Heart left ventricle (tissue), 16 donors: ENCODE measurements at regions not wholly inside any gene's neighbourhood (a gene's known extent, or its start where the extent isn't known, plus 50 kb on each side); places are given as distances from the start of the nearest gene placed in this dataset.

ENCODE experiments used
- ATAC-seq, 4 donors: fragments of 200-7000 bp; cut with Tn5 transposase; one replicate each; pipeline ENCODE4 v1.9.1; 2020 to 2022; ENCODE audit warnings: moderate library complexity in 4 of 4, mild to moderate bottlenecking in 3 of 4, moderate number of reproducible peaks in 1 of 4
- DNase-seq, 5 donors: peaks; one replicate each; pipeline ENCODE4 v3.0.0-alpha.2; 2020
- H3K27ac ChIP-seq, 12 donors: fragments of 200-600 bp; sonication (generic) in 4 of 12; one replicate each; pipeline versions ENCODE4 v1.5.0 to v1.8.0; 2016 to 2022; ENCODE audit warnings: mild to moderate bottlenecking in 2 of 12
- H3K27me3 ChIP-seq, 9 donors: fragments of 200-600 bp; sonication (generic) in 2 of 9; one replicate each; pipeline versions ENCODE4 v1.5.1 to v1.8.0; 2016 to 2022; ENCODE audit warnings: mild to moderate bottlenecking in 3 of 9
- H3K36me3 ChIP-seq, 9 donors: fragments of 200-600 bp; sonication (generic) in 2 of 9; one replicate each; pipeline versions ENCODE4 v1.5.0 to v1.8.0; 2018 to 2022; ENCODE audit warnings: mild to moderate bottlenecking in 2 of 9
- H3K4me1 ChIP-seq, 12 donors: fragments of 200-600 bp; sonication (generic) in 4 of 12; one replicate each; pipeline versions ENCODE4 v1.5.0 to v1.8.0; 2016 to 2022; ENCODE audit warnings: mild to moderate bottlenecking in 3 of 12
- H3K4me3 ChIP-seq, 12 donors: fragments of 200-600 bp; sonication (generic) in 4 of 12; one replicate each; pipeline versions ENCODE4 v1.5.0 to v1.8.0; 2017 to 2022; ENCODE audit warnings: mild to moderate bottlenecking in 9 of 12, moderate library complexity in 4 of 12
- H3K9me3 ChIP-seq, 12 donors: fragments of 200-600 bp; sonication (generic) in 4 of 12; one replicate each; pipeline versions ENCODE4 v1.5.0 to v1.8.0; 2016 to 2022; ENCODE audit warnings: mild to moderate bottlenecking in 1 of 12
- CTCF ChIP-seq, 12 donors: fragments of 200-600 bp; sonication (generic) in 4 of 12; IDR thresholded peaks; one replicate each; pipeline versions ENCODE4 v1.5.0 to v1.8.0; 2018 to 2022; ENCODE audit warnings: antibody characterized with exemption in 12 of 12, mild to moderate bottlenecking in 5 of 12
- POLR2A ChIP-seq, 2 donors: fragments of 450-650 bp; IDR thresholded peaks; one replicate each; pipeline ENCODE4 v1.6.1; 2017; ENCODE audit warnings: antibody characterized with exemption in 2 of 2, mild to moderate bottlenecking in 2 of 2, moderate library complexity in 2 of 2
- WGBS, 4 donors: extraction: QIAGEN DNeasy Blood & Tissue Kit in 2 of 4; methylation state at CpG; one replicate each; pipeline versions ENCODE4 v1.1.5 to v1.1.7; 2013 to 2018; 5-methylcytosine and 5-hydroxymethylcytosine counted together
- intact Hi-C, 10 donors: fragments of 100-400 bp; cut with DNase I; formaldehyde crosslinking; loops; one replicate each; pipeline versions ENCODE4 v1.11.1 to v1.14.2; 2022
- donor health status: ischemic (EF 13 %, LVEDD 7.1; RV severe dilation, severe dysfunction).
- donor health status: healthy with polysubstance abuse.
- donor health status: DM: no; HTN: yes; CAD: no.
- donor health status: DM: no; HTN: no; CAD: no.
- donor health status: ischemic (EF 25% LVEDD 6.9; RV normal size, moderate dysfunction).
- donor health status: ischemic (EF 25% LVEDD 5.7; RV mildly dilated, moderate dysfunction).
- donor health status: healthy.
- donor health status: DM: yes; HTN: yes; CAD: no.
- donor health status: ischemic (EF 35%, LVEDD 5.7; RV mildly dilated, moderate dysfunction).
- donor health status: nonischemic (EF 11% LVEDD 7.7; RV severe dilation, severe dysfunction).
- donor health status: DM: yes; HTN: yes; CAD: no.
- donor health status: PGD.
- donor health status: ischemic (EF 29% LVEDD 5.4; RV normal size, mild dysfunction).
- donor health status: nonischemic (EF 23%, LVEDD 6.1; RV moderate dilation, normal function).

DNA sequence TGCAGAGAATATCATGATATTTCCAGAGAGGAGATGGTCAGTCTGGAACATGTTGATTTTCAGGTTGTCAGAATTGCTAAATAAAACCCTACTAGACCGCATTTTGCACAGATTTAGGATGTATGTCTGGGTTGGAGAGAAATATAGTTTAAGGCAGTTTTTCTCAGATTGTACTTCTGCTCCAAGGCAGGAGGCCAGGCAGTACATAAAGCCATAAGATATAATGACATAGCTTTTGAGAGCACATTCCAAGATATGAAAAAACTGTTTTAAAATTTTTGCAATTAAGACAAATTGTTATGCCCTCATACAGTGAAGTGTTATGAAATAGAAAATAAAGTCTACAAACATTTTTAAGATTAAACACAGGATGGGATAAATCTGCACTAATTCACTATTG is 301.8 kb upstream of the CBLB start:
- TF ChIP-seq CTCF (IDR thresholded peaks at IDR 0.05) (no peak), POLR2A (IDR thresholded peaks at IDR 0.05) (no peak)
- intact Hi-C loops: loop anchor here in 1 of 10 donors (10.0 kb wide), 1 partner anchor 54 kb away; no protein-coding TSS in a partner anchor
- H3K36me3 ChIP-seq: no peaks in the 10 kb centered on the region
- no peaks in the 10 kb centered on the region for H3K27me3 ChIP-seq
- no peaks in the 10 kb centered on the region for H3K4me1 ChIP-seq
- no peak for ATAC-seq
- no peak overlapping the region for H3K4me3 ChIP-seq
- 80 to 92% (median 88%) methylated on average over 1 of the region's 1 CpG for WGBS, 4 donors
- no peak overlapping the region for H3K27ac ChIP-seq
- H3K9me3 ChIP-seq: no peaks in the 10 kb centered on the region
- DNase-seq: no peak

- intact Hi-C loops: loop anchor here in 1 of 10 donors (10.0 kb wide), 1 partner anchor 53 kb away; no protein-coding TSS in a partner anchor
- no peak for TF ChIP-seq POLR2A (IDR thresholded peaks at IDR 0.05)
- Histone ChIP-seq H3K4me1 (peaks cover 0 to 12% (median 0%) of the 10 kb centered on the region in 12 donors), H3K9me3 (no peaks in the 10 kb centered on the region), H3K27me3 (no peaks in the 10 kb centered on the region), H3K36me3 (no peaks in the 10 kb centered on the region), H3K4me3 (no peak overlapping the region), H3K27ac (no peak overlapping the region)
- ATAC-seq (no peak), DNase-seq (no peak)
- 82 to 86% (median 85%) methylated on average over 4 of the region's 4 CpGs for WGBS, 4 donors
Measured at GRCh38 chr3:106172101-106172500, 303.3 kb upstream of the CBLB start.

- TF ChIP-seq POLR2A (IDR thresholded peaks at IDR 0.05): no peak
- no peak for TF ChIP-seq CTCF (IDR thresholded peaks at IDR 0.05)
- Histone ChIP-seq H3K27ac (no peak overlapping the region), H3K4me1 (peaks cover 0 to 17% (median 0%) of the 10 kb centered on the region in 12 donors), H3K9me3 (no peaks in the 10 kb centered on the region), H3K4me3 (no peak overlapping the region), H3K36me3 (no peaks in the 10 kb centered on the region), H3K27me3 (no peaks in the 10 kb centered on the region)
- ATAC-seq (no peak), DNase-seq (no peak)
- WGBS, 4 donors: 78 to 93% (median 91%) methylated on average over 1 of the region's 1 CpG
- intact Hi-C loops: loop anchor here in 1 of 10 donors (10.0 kb wide), 1 partner anchor 52 kb away; no protein-coding TSS in a partner anchor
Measured at GRCh38 chr3:106172780-106173179, 304.0 kb upstream of the CBLB start.

- H3K27ac ChIP-seq: peak overlapping the region in 1 of 12 donors; percentile 61
- no peaks in the 10 kb centered on the region for H3K9me3 ChIP-seq
- H3K36me3 ChIP-seq: no peaks in the 10 kb centered on the region
- no peak for DNase-seq
- no peak overlapping the region for H3K4me3 ChIP-seq
- intact Hi-C loops: loop anchor here in 1 of 10 donors (10.0 kb wide), 1 partner anchor 50 kb away; no protein-coding TSS in a partner anchor
- H3K4me1 ChIP-seq: peaks cover 0 to 17% (median 0%) of the 10 kb centered on the region in 12 donors
- no peak for ATAC-seq
- WGBS, 4 donors: 92 to 100% (median 94%) methylated on average over 1 of the region's 1 CpG
- H3K27me3 ChIP-seq: no peaks in the 10 kb centered on the region
- TF ChIP-seq CTCF (IDR thresholded peaks at IDR 0.05) (no peak), POLR2A (IDR thresholded peaks at IDR 0.05) (no peak)
Measured at GRCh38 chr3:106175276-106175675, 306.5 kb upstream of the CBLB start.

DNA sequence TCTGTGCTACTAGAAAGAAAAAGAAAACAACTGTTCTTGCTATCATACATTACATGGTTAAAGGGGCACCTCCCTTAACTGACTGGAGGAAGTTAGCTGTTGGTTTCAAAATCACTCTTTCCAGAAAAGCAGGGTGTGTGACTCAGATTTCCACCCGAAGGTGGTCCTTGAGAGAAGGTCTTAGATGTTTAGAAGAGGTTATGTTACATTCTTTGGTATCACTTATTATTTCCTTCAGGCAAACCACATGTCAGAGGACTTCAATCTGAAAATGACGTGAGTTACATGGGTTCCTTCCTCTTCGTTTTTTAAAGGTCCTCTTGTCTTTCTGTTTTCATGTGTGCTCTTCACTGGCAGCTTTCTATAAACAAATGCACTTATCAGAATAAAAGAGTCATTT is 307.9 kb upstream of the CBLB start:
- 42 to 51% (median 49%) methylated on average over 3 of the region's 3 CpGs for WGBS, 4 donors
- ATAC-seq: no peak
- peak overlapping the region in 3 of 12 donors; percentile 1 to 27 (median 23) for H3K4me3 ChIP-seq

More for the DNA sequence above, 307.9 kb upstream of the CBLB start:
- TF ChIP-seq POLR2A (IDR thresholded peaks at IDR 0.05): no peak
- TF ChIP-seq CTCF (IDR thresholded peaks at IDR 0.05): no peak
- Histone ChIP-seq H3K4me1 (peaks cover 0 to 17% (median 0%) of the 10 kb centered on the region in 12 donors), H3K27ac (peak overlapping the region in 1 of 12 donors; percentile 61), H3K27me3 (no peaks in the 10 kb centered on the region), H3K36me3 (no peaks in the 10 kb centered on the region), H3K9me3 (no peaks in the 10 kb centered on the region)
- intact Hi-C loops: loop anchor here in 1 of 10 donors (10.0 kb wide), 1 partner anchor 48 kb away; no protein-coding TSS in a partner anchor
- no peak for DNase-seq
